Lower lobe of right lung (tissue), 2 donors: ENCODE measurements at regions not wholly inside any gene's neighbourhood (a gene's known extent, or its start where the extent isn't known, plus 50 kb on each side); places are given as distances from the start of the nearest gene placed in this dataset.

Experiments used
- ATAC-seq, 2 donors: fragments of 200-7000 bp; cut with Tn5 transposase; one replicate each; pipeline ENCODE4 v1.9.1; 2020 to 2022; ENCODE audit warnings: mild to moderate bottlenecking in 2 of 2, moderate library complexity in 2 of 2
- DNase-seq: peaks from one replicate; pipeline ENCODE4 v3.0.0-alpha.2; 2020
- H3K27ac ChIP-seq: fragments of 200-600 bp; one replicate; pipeline ENCODE4 v1.8.0; 2022
- H3K27me3 ChIP-seq: fragments of 200-600 bp; one replicate; pipeline ENCODE4 v1.8.0; 2022; ENCODE audit warnings: low read depth
- H3K36me3 ChIP-seq: fragments of 200-600 bp; one replicate; pipeline ENCODE4 v1.8.0; 2022; ENCODE audit warnings: mild to moderate bottlenecking
- H3K4me1 ChIP-seq: fragments of 200-600 bp; one replicate; pipeline ENCODE4 v1.8.0; 2022
- H3K4me3 ChIP-seq: fragments of 200-600 bp; one replicate; pipeline ENCODE4 v1.8.0; 2022; ENCODE audit warnings: mild to moderate bottlenecking
- H3K9me3 ChIP-seq: fragments of 200-600 bp; one replicate; pipeline ENCODE4 v1.8.0; 2022
- intact Hi-C: fragments of 100-400 bp; cut with DNase I; formaldehyde crosslinking; loops from one replicate; pipeline ENCODE4 v1.11.0; 2022
- TF ChIP-seq, protein P1 (sequence below): fragments of 200-600 bp; IDR thresholded peaks from one replicate; pipeline ENCODE4 v1.8.0; 2022; ENCODE audit warnings: antibody characterized with exemption, mild to moderate bottlenecking
- donor health status: DM: no; HTN: yes; CAD: no; lungs with severe emphysema.

DNA sequence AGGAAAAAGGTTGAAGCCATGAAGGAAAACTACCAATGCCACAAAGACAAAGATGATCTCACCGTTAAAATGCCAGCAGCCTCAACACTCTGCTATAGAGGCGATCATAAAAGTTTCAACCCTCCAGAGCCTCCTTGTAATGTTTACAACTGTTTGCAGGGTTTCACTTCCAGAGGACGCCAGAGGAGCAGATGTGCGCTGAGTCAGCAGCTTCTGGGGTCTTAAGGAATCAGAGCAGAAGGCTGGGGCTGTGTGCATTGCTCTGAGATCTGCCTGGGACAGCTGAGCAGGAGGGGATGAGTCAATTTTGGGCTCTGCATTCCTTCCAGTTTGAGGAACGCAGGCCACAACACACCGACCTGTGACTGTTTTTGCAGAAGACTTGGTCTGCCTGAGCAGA is 98.3 kb downstream of the TMEM130 start:
- H3K27ac ChIP-seq = no peak overlapping the region
- no peak for DNase-seq

DNA sequence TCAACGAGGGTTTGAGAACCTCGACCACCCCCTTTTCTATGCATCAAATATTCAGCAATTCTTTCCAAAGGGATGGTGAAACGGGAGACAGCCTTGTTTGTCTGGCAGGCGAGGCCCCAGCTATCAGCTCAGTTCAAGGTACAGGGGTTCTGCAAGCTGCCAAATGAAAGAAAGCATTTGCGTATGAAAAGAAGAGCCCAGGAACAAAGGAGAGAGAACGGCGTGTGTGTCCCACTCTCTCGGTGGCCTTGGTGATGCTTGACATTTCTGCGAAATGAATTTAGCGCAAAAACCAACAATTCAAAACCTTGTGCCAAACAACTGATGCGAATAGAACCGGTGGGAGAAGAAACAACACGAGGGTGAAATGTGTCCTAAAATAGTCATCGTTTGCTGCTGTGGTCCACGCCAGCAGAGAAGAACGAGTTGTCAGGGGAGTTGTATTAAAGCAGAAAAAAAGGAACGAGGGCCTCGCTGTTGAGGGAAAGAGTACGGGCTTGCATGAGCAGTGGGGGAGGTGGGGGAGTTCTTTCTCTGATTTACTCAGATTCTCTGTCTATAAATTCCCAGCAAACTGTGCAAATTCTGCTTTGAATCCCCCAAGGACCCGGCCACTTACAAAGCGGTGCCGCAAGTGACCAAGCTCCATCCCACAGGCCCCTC is 97.7 kb downstream of the TMEM130 start:
- ATAC-seq = no peak
- H3K4me1 ChIP-seq = no peaks in the 10 kb centered on the region
- peaks cover 7% of the 10 kb centered on the region for H3K27me3 ChIP-seq
- H3K36me3 ChIP-seq = no peaks in the 10 kb centered on the region
- no peak overlapping the region for H3K27ac ChIP-seq
- TF ChIP-seq, protein P1, sequence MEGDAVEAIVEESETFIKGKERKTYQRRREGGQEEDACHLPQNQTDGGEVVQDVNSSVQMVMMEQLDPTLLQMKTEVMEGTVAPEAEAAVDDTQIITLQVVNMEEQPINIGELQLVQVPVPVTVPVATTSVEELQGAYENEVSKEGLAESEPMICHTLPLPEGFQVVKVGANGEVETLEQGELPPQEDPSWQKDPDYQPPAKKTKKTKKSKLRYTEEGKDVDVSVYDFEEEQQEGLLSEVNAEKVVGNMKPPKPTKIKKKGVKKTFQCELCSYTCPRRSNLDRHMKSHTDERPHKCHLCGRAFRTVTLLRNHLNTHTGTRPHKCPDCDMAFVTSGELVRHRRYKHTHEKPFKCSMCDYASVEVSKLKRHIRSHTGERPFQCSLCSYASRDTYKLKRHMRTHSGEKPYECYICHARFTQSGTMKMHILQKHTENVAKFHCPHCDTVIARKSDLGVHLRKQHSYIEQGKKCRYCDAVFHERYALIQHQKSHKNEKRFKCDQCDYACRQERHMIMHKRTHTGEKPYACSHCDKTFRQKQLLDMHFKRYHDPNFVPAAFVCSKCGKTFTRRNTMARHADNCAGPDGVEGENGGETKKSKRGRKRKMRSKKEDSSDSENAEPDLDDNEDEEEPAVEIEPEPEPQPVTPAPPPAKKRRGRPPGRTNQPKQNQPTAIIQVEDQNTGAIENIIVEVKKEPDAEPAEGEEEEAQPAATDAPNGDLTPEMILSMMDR = no peak
- no peak for DNase-seq
- intact Hi-C loops = no loop called here
- H3K4me3 ChIP-seq = no peak overlapping the region
- H3K9me3 ChIP-seq = no peaks in the 10 kb centered on the region

More for the DNA sequence above, 98.3 kb downstream of the TMEM130 start:
- intact Hi-C loops = no loop called here
- Histone ChIP-seq H3K9me3 (no peaks in the 10 kb centered on the region), H3K4me3 (no peak overlapping the region), H3K27me3 (peaks cover 7% of the 10 kb centered on the region), H3K36me3 (no peaks in the 10 kb centered on the region), H3K4me1 (no peaks in the 10 kb centered on the region)
- TF ChIP-seq, protein P1 = no peak
- no peak for ATAC-seq

DNA sequence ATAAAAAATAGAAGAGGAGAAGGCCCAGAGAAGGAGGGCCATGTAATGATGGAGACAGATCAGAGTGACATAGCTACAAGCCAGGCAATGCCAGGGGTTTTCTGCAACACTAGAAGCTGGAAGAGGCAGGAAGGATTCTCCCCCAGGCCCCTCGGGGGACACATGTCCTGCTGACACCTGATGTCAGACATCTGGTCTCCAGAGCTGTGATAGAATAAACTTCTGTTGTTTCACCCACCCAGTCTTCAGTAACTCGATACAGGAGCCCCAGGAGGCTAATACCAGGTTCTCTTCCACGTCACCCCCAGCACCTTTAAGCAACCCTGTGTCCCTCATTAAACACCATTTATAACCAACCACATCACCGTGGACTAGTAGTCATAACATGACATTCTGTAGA is 94.9 kb downstream of the TMEM130 start:
- H3K36me3 ChIP-seq = no peaks in the 10 kb centered on the region
- ATAC-seq (no peak), DNase-seq (no peak)
- intact Hi-C loops = no loop called here
- no peak overlapping the region for H3K4me3 ChIP-seq
- no peak overlapping the region for H3K27ac ChIP-seq
- peaks cover 7% of the 10 kb centered on the region for H3K27me3 ChIP-seq
- no peaks in the 10 kb centered on the region for H3K4me1 ChIP-seq
- TF ChIP-seq, protein P1 = no peak
- H3K9me3 ChIP-seq = no peaks in the 10 kb centered on the region

DNA sequence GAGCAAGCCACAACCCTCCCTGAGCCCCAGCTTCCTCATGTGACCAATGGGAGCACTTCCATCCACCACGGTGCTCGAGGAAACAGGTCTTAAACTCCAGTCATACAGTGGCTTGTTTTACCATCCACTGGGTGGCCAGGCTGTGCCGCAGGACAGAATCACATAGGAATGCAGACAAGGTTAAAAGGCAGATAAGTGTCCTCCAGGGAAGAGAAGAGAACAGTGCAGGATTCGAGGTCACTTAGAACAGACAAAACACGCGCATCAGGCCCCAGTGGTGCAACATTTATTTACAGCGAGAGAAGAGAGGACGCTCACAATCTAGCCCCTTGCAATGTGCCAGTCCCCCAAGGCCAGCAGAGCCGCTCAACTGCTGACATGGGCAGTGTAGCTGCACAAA is 92.8 kb downstream of the TMEM130 start:
- intact Hi-C loops = no loop called here
- H3K4me3 ChIP-seq = no peak overlapping the region
- no peaks in the 10 kb centered on the region for H3K9me3 ChIP-seq
- H3K27ac ChIP-seq = no peak overlapping the region
- no peaks in the 10 kb centered on the region for H3K4me1 ChIP-seq
- TF ChIP-seq, protein P1 = no peak
- H3K27me3 ChIP-seq = peaks cover 11% of the 10 kb centered on the region
- no peak for ATAC-seq
- no peaks in the 10 kb centered on the region for H3K36me3 ChIP-seq
- DNase-seq = no peak

DNA sequence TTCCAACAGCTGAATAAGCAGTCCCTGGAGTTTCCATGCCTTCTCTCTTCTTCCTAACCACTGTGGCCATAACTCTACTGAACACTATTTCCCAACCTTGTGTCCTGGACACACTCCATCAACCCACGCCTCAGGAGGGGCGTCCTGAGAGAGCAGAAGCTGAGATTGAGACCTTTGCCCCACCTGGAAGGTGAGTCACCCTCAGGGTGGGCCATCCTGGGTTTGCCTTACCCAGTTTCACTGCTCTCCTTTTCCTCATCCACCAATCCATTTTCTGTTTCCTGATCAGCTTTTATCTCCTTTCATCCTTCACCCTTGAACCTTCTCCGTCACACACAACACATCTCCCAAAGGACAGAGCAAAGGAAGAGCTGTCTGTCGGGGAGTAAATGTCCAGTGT is 91.4 kb downstream of the TMEM130 start:
- H3K27me3 ChIP-seq = peaks cover 11% of the 10 kb centered on the region
- H3K4me1 ChIP-seq = no peaks in the 10 kb centered on the region
- TF ChIP-seq, protein P1 = no peak
- DNase-seq (no peak), ATAC-seq (no peak)
- no peaks in the 10 kb centered on the region for H3K9me3 ChIP-seq
- no peak overlapping the region for H3K27ac ChIP-seq
- intact Hi-C loops = no loop called here
- no peaks in the 10 kb centered on the region for H3K36me3 ChIP-seq
- H3K4me3 ChIP-seq = no peak overlapping the region
